HG02571 (cell line): ENCODE measurements at regions not wholly inside any gene's neighbourhood (a gene's known extent, or its start where the extent isn't known, plus 50 kb on each side); places are given as distances from the start of the nearest gene placed in this dataset.

Source experiments
- ATAC-seq: cut with Tn5 transposase; IDR thresholded peaks from one replicate; pipeline ENCODE4 v1.9.1; 2021; ENCODE audit warnings: mild to moderate bottlenecking, moderate library complexity; ENCODE audit not compliant: unreplicated experiment

GRCh38 chr2:153109793-153110192 lies 368.8 kb downstream of the RPRM start:
- no peak for ATAC-seq

DNA sequence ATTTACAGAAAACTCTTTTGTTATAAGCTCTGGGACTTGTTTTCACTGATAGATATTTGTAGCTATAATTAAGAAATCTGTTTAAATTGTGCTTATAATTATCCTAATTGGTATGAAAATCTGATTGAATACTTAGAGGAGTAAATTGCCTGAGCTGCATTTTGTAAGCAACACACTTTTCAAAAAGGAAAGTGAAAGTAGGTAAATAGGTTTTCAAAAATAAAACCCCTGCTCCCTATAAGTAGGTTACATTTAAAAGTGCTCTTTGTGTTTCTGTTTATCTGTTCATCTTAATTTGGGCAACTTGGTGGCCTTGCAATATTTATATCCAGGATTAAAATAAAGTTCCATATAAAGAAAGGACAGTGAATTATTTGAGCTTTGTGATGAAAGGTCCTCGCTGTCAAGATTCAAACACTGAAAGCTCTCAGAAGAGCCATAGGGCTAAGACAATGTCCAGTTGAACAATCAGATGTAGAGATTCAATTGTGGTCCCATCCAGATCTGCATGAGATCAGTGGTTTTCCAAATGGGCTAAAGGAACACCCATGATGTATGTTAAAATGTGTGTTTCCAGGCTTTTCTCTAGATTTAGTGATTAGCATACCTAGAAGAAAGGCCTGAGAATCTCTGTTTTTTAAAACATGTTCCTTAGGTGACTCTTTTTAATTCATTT lies 371.6 kb downstream of the RPRM start:
- ATAC-seq: peak; percentile 69

DNA sequence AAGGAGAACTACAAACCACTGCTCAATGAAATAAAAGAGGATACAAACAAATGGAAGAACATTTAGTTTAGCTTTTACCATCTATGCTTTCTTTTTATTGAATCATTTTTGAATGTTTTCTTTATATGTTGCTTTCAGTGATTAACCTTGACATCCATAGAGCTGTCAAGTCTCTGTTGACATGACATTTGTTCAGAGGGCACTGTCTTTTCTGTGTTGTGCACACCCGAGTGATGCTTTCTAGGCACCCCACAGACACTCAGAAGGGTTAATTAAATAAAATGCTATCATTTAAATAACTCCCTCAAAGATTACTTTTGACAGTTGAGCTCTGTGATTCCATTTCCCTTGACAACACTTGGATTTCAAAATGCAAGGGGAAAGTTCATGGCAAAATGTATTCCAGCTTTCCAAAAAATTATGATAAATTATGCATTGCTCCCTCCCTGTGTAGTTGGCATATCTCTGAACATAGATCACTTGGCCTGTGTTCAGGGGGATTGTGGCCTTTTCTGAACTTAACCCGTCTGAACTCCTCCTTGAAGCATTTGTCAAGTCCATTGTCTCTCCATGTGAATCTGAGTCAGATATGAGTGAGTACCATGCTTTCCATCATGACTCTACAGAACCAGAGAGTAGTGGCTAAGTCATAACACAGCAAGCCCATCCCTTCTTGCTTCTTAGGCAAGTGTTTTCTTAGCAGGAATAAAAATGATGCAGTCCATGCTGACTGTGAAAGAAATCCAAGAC lies 372.6 kb downstream of the RPRM start:
- no peak for ATAC-seq

- no peak for ATAC-seq
Observed at GRCh38 chr2:153101187-153101586, 377.4 kb downstream of the RPRM start.

DNA sequence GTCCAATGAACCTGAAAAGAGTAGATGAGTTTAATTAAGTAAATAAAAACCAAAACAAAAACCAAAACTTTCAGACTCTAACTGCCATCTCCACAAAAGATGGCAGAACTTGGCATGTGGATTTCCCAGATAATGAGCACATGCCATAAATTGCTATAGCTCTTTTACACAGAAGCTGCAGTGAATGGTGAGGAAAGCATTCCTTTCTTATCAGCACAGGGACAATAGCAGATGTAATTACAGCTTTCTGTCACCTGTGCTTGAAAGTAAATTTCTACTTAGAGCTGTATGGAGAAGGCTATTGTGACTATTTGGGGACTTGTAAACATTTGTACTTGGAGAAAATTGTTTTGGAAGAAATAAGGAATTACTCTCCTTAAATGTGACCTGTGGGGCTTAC lies 378.4 kb downstream of the RPRM start:
- no peak for ATAC-seq

DNA sequence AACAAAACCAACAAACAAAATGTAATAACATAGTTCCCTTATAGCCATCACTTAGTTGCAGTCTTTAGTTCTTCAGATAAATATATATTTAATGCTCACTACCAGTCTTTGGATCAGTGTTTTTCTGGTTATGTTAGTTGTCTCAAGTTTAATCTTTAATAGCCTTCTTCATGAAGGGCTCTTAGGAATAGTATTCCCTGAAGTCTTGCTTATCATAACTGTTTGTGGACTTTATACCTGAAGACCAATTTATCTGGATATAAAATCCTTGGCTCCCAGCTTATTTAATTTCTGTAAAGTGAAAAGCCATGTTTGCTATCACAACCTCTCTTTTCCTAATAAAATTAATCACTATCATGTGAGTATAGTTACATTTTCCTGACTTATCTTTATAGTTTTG lies 379.7 kb downstream of the ARL6IP6 start:
- no peak for ATAC-seq

- ATAC-seq: no peak
Observed at GRCh38 chr2:153096272-153096671, 377.9 kb downstream of the ARL6IP6 start.

- ATAC-seq: no peak
Observed at GRCh38 chr2:153091344-153091743, 372.9 kb downstream of the ARL6IP6 start.

- ATAC-seq: no peak
Observed at GRCh38 chr2:153079315-153079714, 360.9 kb downstream of the ARL6IP6 start.

GRCh38 chr2:153077311-153077710 lies 358.9 kb downstream of the ARL6IP6 start:
- ATAC-seq: no peak

- no peak for ATAC-seq
Observed at GRCh38 chr2:153074207-153074606, 355.8 kb downstream of the ARL6IP6 start.

DNA sequence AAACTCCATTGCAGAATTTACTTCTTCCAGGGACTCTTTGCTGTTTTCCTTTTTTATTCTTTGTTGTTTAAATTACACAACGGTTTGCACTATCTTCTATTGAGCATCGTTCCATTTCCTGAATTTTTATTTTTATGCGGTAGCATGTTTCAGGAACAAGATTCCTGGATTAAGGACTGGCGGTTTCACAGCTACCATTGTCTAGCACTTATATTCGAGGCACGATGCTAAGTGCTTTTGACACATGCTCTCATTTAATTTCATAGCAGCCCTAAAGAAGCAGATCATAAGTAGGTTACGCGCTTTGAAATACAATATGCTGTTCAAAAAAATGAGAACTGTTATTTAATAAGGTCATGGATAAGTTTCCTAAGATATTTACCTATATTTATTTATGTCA lies 354.4 kb downstream of the ARL6IP6 start:
- ATAC-seq: no peak

GRCh38 chr2:153072077-153072476 lies 353.7 kb downstream of the ARL6IP6 start:
- no peak for ATAC-seq

GRCh38 chr2:153071090-153071489 lies 352.7 kb downstream of the ARL6IP6 start:
- ATAC-seq: no peak

DNA sequence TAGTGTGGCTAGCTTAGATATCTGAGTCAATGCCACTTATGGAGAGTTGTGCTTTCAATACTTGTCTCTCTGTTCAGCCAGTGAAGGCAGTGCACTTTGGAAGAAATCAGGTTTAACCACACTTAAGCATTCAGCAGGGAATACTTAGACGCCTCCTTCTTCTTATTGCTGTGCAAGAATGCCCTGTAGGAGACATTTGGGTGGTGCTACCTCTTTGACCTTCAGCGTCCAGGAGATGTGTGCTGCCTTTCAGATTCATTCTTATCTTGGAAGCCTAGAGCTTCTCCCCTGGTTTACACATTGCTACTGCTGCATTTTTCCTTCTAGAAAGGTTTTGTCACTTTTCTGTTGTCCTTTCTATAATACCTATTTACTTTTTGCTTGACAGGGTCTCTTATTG lies 350.5 kb downstream of the ARL6IP6 start:
- ATAC-seq: no peak

DNA sequence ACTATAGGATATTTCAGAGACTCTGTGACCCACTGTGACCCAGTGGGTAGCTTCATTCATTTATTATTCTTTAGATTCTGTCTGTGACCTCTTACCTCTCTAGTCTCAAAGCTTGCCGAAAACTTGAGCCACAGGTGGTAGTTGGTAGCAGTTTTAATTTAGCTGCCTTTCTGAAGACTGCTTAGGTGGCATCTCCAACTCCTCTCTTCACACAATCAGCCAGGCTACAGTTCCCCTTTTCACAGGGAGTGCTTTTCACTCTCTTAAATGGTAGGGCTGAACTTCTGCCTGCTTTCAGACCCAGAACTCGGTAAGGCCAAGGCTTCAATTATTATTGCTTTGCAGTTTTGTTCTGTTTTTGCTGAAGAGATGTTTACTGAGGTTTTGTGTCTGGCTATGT lies 349.6 kb downstream of the ARL6IP6 start:
- no peak for ATAC-seq

- ATAC-seq: no peak
Observed at GRCh38 chr2:153059338-153060052, 341.1 kb downstream of the ARL6IP6 start.

DNA sequence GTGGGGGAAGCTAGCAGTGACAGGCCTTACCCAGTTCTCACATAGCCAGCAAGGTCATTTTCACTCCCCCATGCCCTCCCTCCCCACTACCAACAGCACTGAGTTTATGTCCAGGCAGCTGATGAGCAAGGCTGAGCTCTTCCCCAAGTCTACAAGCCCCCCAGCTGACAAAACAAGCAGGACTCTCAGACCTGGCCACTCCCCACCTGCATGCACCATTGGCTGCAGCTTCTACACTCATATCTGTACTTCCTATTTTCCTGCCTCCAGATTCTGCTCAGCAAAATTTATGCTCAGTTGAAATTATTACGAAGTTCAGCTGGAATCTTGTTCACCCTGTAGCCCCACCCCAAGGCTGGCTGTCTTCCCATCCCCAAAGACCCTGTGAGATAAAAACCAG lies 339.3 kb downstream of the ARL6IP6 start:
- no peak for ATAC-seq

GRCh38 chr2:153055182-153055581 lies 336.8 kb downstream of the ARL6IP6 start:
- no peak for ATAC-seq

- no peak for ATAC-seq
Observed at GRCh38 chr2:153052807-153053559, 334.6 kb downstream of the ARL6IP6 start.

GRCh38 chr2:153047220-153047619 lies 328.8 kb downstream of the ARL6IP6 start:
- ATAC-seq: no peak
